A549 (cell line): ENCODE measurements at regions not wholly inside any gene's neighbourhood (a gene's known extent, or its start where the extent isn't known, plus 50 kb on each side); places are given as distances from the start of the nearest gene placed in this dataset.

Experiments
- ATAC-seq, 2 experiments: fragments of 200-7000 bp in 1 of 2; fragments of >200 bp in 1 of 2; cut with Nextera tagmentation in 1 of 2; cut with Tn5 transposase in 1 of 2; 3 replicates each; pipeline versions ENCODE4 v1.8.0 to v1.9.1; 2018 to 2020; ENCODE audit warnings: mild to moderate bottlenecking in 1 of 2, moderate library complexity in 1 of 2
- CTCF ChIA-PET: fragments of 300-600 bp; sonication (Branson Sonifier 250); formaldehyde crosslinking; extraction: SDS; loops from one replicate; lab custom pipeline; 2021; ENCODE audit warnings: antibody characterized with exemption, inconsistent platforms; lab: Yijun Ruan, JAX
- POLR2A ChIA-PET: fragments of 350-600 bp; formaldehyde crosslinking; extraction: SDS; loops from one replicate; lab custom pipeline; 2021; ENCODE audit warnings: antibody characterized with exemption, inconsistent platforms; lab: Yijun Ruan, JAX
- DNase-seq, 2 experiments: peaks; one replicate each; pipeline versions ENCODE4 v3.0.0 to v3.0.0-alpha.2; 2011 to 2016; ENCODE audit warnings: low read depth in 1 of 2, low spot score in 1 of 2
- FAIRE-seq: peaks from 2 replicates; lab custom pipeline; 2011; peaks lifted over from hg19 to GRCh38; lab: Jason Lieb, UNC
- H3K27ac ChIP-seq, 2 experiments: fragments of >200 bp; sonication (Bioruptor Twin); formaldehyde crosslinking; 3 replicates each; pipeline ENCODE4 v1.5.1; 2016 to 2017
- H3K4me1 ChIP-seq: fragments of >200 bp; sonication (Bioruptor Twin); formaldehyde crosslinking; 3 replicates; pipeline ENCODE4 v1.6.1; 2016
- H3K4me2 ChIP-seq: fragments of >200 bp; sonication (Bioruptor Twin); formaldehyde crosslinking; 3 replicates; pipeline ENCODE4 v1.6.1; 2016
- H3K4me3 ChIP-seq: fragments of >200 bp; sonication (Bioruptor Twin); formaldehyde crosslinking; 3 replicates; pipeline ENCODE4 v1.5.1; 2016
- H3K9me3 ChIP-seq: fragments of >200 bp; sonication (Bioruptor Twin); formaldehyde crosslinking; 3 replicates; pipeline ENCODE4 v1.6.1; 2016
- CBX2 ChIP-seq: fragments of 200-600 bp; sonication (generic); IDR thresholded peaks from 2 replicates; pipeline ENCODE4 v1.6.1; 2016; ENCODE audit warnings: low read depth, mild to moderate bottlenecking, borderline replicate concordance
- CBX8 ChIP-seq: fragments of 200-600 bp; sonication (generic); IDR thresholded peaks from 2 replicates; pipeline ENCODE4 v1.6.1; 2016
- CEBPB ChIP-seq, 2 experiments: fragments of >200 bp in 1 of 2; sonication (Bioruptor Twin) in 1 of 2; formaldehyde crosslinking in 1 of 2; IDR thresholded peaks; 2 replicates each; pipeline ENCODE4 v1.6.1; 2012 to 2016
- EHF ChIP-seq: fragments of 250-450 bp; sonication (Bioruptor Pico); IDR thresholded peaks from 2 replicates; pipeline ENCODE4 v1.5.0; 2020; ENCODE audit warnings: mild to moderate bottlenecking
- ESRRA ChIP-seq: fragments of 150-350 bp; IDR thresholded peaks from 2 replicates; pipeline ENCODE4 v1.6.1; 2014; ENCODE audit warnings: mild to moderate bottlenecking, low read length, borderline replicate concordance
- FOXS1 ChIP-seq: fragments of 250-450 bp; sonication (Bioruptor Pico); IDR thresholded peaks from 2 replicates; pipeline ENCODE4 v1.5.0; 2020; ENCODE audit warnings: mild to moderate bottlenecking, moderate library complexity
- HDAC2 ChIP-seq: fragments of 200-600 bp; sonication (generic); IDR thresholded peaks from 2 replicates; pipeline ENCODE4 v1.6.1; 2016
- KDM1A ChIP-seq: fragments of 200-600 bp; sonication (generic); IDR thresholded peaks from 2 replicates; pipeline ENCODE4 v1.6.1; 2016; ENCODE audit warnings: low read depth, mild to moderate bottlenecking
- KDM5A ChIP-seq: fragments of 200-600 bp; sonication (generic); IDR thresholded peaks from 2 replicates; pipeline ENCODE4 v1.6.1; 2016; ENCODE audit warnings: antibody characterized with exemption, mild to moderate bottlenecking
- MAFK ChIP-seq: fragments of 450-650 bp; IDR thresholded peaks from 2 replicates; pipeline ENCODE4 v1.6.1; 2014; ENCODE audit not compliant: partially characterized antibody
- MYC ChIP-seq: IDR thresholded peaks from 2 replicates; pipeline ENCODE4 v1.6.1; 2012; ENCODE audit warnings: mild to moderate bottlenecking, inconsistent platforms, low read length, improper control_type of control experiment, borderline replicate concordance
- NFE2L2 ChIP-seq: fragments of 150-350 bp; conservative IDR thresholded peaks from 2 replicates; pipeline ENCODE4 v1.6.1; 2014; ENCODE audit warnings: low read length
- NR3C1 ChIP-seq: fragments of >200 bp; sonication (Bioruptor Twin); formaldehyde crosslinking; IDR thresholded peaks from 3 replicates; pipeline ENCODE4 v1.6.1; 2017
- POLR2AphosphoS2 ChIP-seq: conservative IDR thresholded peaks from 2 replicates; pipeline ENCODE4 v1.6.1; 2012; ENCODE audit warnings: low read length, improper control_type of control experiment, inconsistent platforms
- RAD21 ChIP-seq, 2 experiments: fragments of >200 bp in 1 of 2; sonication (Bioruptor Twin) in 1 of 2; formaldehyde crosslinking in 1 of 2; IDR thresholded peaks in 1 of 2; conservative IDR thresholded peaks in 1 of 2; 2 replicates in 1 of 2; 3 replicates in 1 of 2; pipeline ENCODE4 v1.6.1; 2012 to 2018; ENCODE audit warnings: inconsistent platforms in 1 of 2
- RCOR1 ChIP-seq: fragments of 150-350 bp; IDR thresholded peaks from 2 replicates; pipeline ENCODE4 v1.6.1; 2014; ENCODE audit warnings: antibody characterized with exemption, low read length, low read depth
- RFX5 ChIP-seq: fragments of 450-650 bp; IDR thresholded peaks from 2 replicates; pipeline ENCODE4 v1.7.1; 2014; ENCODE audit warnings: antibody characterized with exemption, mild to moderate bottlenecking, moderate library complexity
- SMC3 ChIP-seq: fragments of >200 bp; sonication (Bioruptor Twin); formaldehyde crosslinking; IDR thresholded peaks from 3 replicates; pipeline ENCODE4 v1.6.1; 2018; ENCODE audit warnings: inconsistent platforms
- SREBF2 ChIP-seq: fragments of 450-650 bp; IDR thresholded peaks from 2 replicates; pipeline ENCODE4 v1.6.1; 2014; ENCODE audit warnings: mild to moderate bottlenecking, moderate library complexity
- ZC3H11A ChIP-seq: fragments of 450-650 bp; IDR thresholded peaks from 2 replicates; pipeline ENCODE4 v1.6.1; 2014; ENCODE audit warnings: antibody characterized with exemption, mild to moderate bottlenecking
- ZFP36 ChIP-seq: fragments of 450-650 bp; IDR thresholded peaks from 2 replicates; pipeline ENCODE4 v1.6.1; 2014; ENCODE audit warnings: borderline replicate concordance; ENCODE audit not compliant: partially characterized antibody
- WGBS: methylation state at CpG from one replicate; pipeline ENCODE4 v1.1.6; 2017; ENCODE audit errors: missing lambda C conversion rate; 5-methylcytosine and 5-hydroxymethylcytosine counted together
- TF ChIP-seq, protein P1 (sequence below): fragments of 250-450 bp; sonication (Bioruptor Pico); IDR thresholded peaks from 2 replicates; pipeline ENCODE4 v1.5.0; 2020; ENCODE audit warnings: low read depth, mild to moderate bottlenecking, moderate library complexity
- TF ChIP-seq, protein P2 (sequence below): IDR thresholded peaks from 2 replicates; pipeline ENCODE4 v1.6.1; 2012; ENCODE audit warnings: low read depth, borderline replicate concordance
- TF ChIP-seq, protein P3 (sequence below): fragments of >200 bp; sonication (Bioruptor Twin); formaldehyde crosslinking; IDR thresholded peaks from 3 replicates; pipeline ENCODE4 v1.6.1; 2016
- TF ChIP-seq, protein P4 (sequence below): fragments of >200 bp; sonication (Bioruptor Twin); formaldehyde crosslinking; IDR thresholded peaks from 3 replicates; pipeline ENCODE4 v1.5.1; 2016

DNA sequence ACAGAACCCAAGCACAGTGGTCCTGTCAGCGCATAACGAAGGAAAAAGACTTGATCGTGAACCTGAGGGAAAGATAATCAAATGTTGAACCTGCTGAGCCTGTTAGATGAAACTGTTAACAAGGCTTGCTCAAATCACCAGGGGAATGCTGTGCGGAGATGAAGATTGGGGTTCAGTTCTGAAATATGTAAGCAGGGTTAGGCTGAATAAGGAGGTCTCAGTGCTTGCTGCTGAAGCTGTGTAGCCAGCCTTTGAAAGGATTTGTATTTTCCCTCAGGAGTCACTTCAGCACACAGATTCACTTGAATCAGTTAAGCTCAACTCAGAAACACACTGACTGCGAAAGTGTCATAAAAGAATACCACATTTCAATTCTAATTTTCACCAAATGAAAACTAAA, 793.5 kb downstream of the OLFM4 start:
- 7% methylated on average over 5 of the region's 5 CpGs for WGBS
- POLR2A ChIA-PET, result no interaction called here
- Histone ChIP-seq H3K27ac (no peak overlapping the region), H3K9me3 (no peaks in the 10 kb centered on the region), H3K4me2 (no peak overlapping the region), H3K4me3 (no peak overlapping the region), H3K4me1 (no peaks in the 10 kb centered on the region)
- no peak for TF ChIP-seq CBX8
- TF ChIP-seq, protein P1, sequence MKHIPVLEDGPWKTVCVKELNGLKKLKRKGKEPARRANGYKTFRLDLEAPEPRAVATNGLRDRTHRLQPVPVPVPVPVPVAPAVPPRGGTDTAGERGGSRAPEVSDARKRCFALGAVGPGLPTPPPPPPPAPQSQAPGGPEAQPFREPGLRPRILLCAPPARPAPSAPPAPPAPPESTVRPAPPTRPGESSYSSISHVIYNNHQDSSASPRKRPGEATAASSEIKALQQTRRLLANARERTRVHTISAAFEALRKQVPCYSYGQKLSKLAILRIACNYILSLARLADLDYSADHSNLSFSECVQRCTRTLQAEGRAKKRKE (CRISPR knock-in tag), result no peak
- FAIRE-seq (no peak), ATAC-seq (no peak), DNase-seq (no peak)
- CTCF ChIA-PET, result no interaction called here

DNA sequence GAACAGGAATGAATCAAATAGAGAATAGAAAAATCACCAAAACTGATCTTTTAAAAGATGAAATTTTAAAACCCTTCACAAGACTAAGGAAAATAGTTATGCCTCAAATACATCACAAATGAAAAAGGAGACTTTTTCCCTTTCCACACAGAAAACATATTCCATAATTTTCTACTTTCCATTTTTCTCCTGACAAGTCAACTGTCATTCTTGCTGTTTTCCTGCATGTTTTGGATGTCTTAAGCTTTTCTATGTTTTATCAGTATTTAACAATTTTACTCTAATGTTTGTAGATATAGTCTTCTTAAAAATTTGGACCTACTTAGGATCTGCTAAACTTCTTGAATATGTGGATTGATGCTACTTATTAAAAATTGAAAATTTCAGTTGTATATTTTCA, 810.8 kb downstream of the OLFM4 start:
- Histone ChIP-seq H3K4me1 (no peaks in the 10 kb centered on the region), H3K4me3 (no peak overlapping the region)
- ChIA-PET CTCF (no interaction called here), POLR2A (no interaction called here)
- ATAC-seq (no peak), FAIRE-seq (no peak)
- TF ChIP-seq KDM5A (no peak), KDM1A (no peak), ESRRA (no peak)
- TF ChIP-seq, protein P2, sequence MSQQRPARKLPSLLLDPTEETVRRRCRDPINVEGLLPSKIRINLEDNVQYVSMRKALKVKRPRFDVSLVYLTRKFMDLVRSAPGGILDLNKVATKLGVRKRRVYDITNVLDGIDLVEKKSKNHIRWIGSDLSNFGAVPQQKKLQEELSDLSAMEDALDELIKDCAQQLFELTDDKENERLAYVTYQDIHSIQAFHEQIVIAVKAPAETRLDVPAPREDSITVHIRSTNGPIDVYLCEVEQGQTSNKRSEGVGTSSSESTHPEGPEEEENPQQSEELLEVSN, result no peak
- TF ChIP-seq, all 56 proteins: peak for 0
- Histone ChIP-seq H3K4me2 (no peak overlapping the region), H3K27ac (no peak overlapping the region), H3K9me3 (no peaks in the 10 kb centered on the region)
- DNase-seq, result no peak

DNA sequence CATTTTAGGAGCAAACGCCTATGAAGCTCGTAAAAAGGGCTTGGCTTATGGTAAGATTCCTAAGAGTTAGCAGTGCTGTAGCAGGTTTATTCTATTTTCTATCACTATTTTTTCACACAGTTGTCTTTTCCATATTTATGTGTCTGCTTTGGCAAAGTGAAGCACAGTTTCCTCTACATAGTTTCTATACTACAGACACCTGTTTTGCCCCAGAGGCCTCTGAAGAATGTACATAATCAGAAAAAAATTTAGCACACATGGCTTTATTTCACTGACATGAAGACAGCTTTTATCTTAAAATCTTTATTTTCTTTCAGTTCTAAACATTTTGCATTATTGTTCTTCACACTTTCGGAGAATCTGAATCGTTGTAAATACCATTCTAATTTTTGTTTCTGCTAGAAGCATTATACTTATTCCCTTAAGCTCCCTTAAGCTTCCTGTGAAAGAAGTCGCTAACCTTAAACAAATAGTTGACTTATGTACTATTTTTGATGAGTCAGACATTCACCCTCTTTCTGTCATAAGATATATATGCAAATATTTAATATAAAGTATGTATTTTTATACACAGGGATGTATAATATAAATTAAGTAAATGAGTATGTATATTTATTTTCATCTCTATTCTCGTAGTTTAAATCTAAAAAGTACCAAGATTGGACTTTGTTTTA, 816.0 kb downstream of the OLFM4 start:
- no peak for ATAC-seq
- 0% methylated on average over 6 of the region's 6 CpGs for WGBS

DNA sequence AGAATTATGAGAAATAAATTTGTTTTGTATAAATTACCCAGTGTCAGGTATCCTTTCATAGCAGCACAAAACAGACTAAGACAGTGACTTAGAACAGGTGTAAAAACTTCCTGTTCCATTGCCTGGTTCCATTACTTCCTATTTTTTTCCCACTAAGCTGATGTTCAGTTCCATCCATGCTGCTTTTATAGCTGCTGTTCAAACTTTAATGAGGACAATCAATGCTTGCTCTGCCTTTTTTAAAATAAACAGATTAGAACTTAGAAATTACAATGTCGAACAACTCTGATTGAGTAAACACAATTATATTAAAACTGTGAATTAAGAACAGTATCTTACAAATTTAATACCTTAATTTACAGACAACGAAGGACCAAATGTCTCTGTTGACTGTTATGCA, 818.9 kb downstream of the OLFM4 start:
- TF ChIP-seq NFE2L2 (no peak), POLR2AphosphoS2 (no peak), CEBPB (IDR thresholded peaks at IDR 0.05) (no peak), SREBF2 (no peak), CBX2 (no peak), RFX5 (no peak), FOXS1 (CRISPR knock-in tag) (no peak), SMC3 (no peak), EHF (CRISPR knock-in tag) (no peak), HDAC2 (no peak), RAD21 (conservative IDR thresholded peaks at IDR 0.05 in 1 of 2, IDR thresholded peaks at IDR 0.05 in 1 of 2) (no peak), NR3C1 (no peak), RCOR1 (no peak), MYC (no peak), ZFP36 (no peak), CBX8 (no peak)
- TF ChIP-seq, protein P1 (CRISPR knock-in tag), result no peak
- TF ChIP-seq, protein P3, sequence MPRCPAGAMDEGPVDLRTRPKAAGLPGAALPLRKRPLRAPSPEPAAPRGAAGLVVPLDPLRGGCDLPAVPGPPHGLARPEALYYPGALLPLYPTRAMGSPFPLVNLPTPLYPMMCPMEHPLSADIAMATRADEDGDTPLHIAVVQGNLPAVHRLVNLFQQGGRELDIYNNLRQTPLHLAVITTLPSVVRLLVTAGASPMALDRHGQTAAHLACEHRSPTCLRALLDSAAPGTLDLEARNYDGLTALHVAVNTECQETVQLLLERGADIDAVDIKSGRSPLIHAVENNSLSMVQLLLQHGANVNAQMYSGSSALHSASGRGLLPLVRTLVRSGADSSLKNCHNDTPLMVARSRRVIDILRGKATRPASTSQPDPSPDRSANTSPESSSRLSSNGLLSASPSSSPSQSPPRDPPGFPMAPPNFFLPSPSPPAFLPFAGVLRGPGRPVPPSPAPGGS, result no peak
- TF ChIP-seq, protein P4, sequence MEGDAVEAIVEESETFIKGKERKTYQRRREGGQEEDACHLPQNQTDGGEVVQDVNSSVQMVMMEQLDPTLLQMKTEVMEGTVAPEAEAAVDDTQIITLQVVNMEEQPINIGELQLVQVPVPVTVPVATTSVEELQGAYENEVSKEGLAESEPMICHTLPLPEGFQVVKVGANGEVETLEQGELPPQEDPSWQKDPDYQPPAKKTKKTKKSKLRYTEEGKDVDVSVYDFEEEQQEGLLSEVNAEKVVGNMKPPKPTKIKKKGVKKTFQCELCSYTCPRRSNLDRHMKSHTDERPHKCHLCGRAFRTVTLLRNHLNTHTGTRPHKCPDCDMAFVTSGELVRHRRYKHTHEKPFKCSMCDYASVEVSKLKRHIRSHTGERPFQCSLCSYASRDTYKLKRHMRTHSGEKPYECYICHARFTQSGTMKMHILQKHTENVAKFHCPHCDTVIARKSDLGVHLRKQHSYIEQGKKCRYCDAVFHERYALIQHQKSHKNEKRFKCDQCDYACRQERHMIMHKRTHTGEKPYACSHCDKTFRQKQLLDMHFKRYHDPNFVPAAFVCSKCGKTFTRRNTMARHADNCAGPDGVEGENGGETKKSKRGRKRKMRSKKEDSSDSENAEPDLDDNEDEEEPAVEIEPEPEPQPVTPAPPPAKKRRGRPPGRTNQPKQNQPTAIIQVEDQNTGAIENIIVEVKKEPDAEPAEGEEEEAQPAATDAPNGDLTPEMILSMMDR, result no peak
- Histone ChIP-seq H3K9me3 (no peaks in the 10 kb centered on the region), H3K4me3 (no peak overlapping the region), H3K4me2 (no peak overlapping the region), H3K4me1 (no peaks in the 10 kb centered on the region), H3K27ac (no peak overlapping the region)
- ATAC-seq, result no peak
- DNase-seq, result no peak
- WGBS, result 14% methylated on average over 2 of the region's 2 CpGs
- no peak for FAIRE-seq
- ChIA-PET CTCF (no interaction called here), POLR2A (no interaction called here)

More for the DNA sequence above, 816.0 kb downstream of the OLFM4 start:
- ChIA-PET POLR2A (no interaction called here), CTCF (no interaction called here)
- no peaks in the 10 kb centered on the region for H3K9me3 ChIP-seq
- H3K4me1 ChIP-seq, result no peaks in the 10 kb centered on the region
- no peak overlapping the region for H3K4me2 ChIP-seq
- DNase-seq (no peak), FAIRE-seq (no peak)
- no peak overlapping the region for H3K4me3 ChIP-seq
- TF ChIP-seq ZC3H11A (no peak), MAFK (peak; percentile 26)
- no peak overlapping the region for H3K27ac ChIP-seq
